ENCODE measurements at regions not wholly inside any gene's neighbourhood (a gene's known extent, or its start where the extent isn't known, plus 50 kb on each side); places are given as distances from the start of the nearest gene placed in this dataset.

- no peak overlapping the region for H3K4me3 ChIP-seq (replicated peaks in 1 of 3; ENCODE audit: low read depth in 2 of 3, low read length in 3 of 3)
- Mint-ChIP-seq H3K9me3 (peaks cover 0 to 6% (median 1%) of the 10 kb centered on the region in 7 donors), H3K4me3 (no peak overlapping the region), H3K4me1 (no peaks in the 10 kb centered on the region), H3K27ac (no peak overlapping the region), H3K27me3 (ENCODE audit: low read depth in 3 of 3) (peaks cover 9 to 14% (median 9%) of the 10 kb centered on the region in 3 donors), H3K36me3 (no peaks in the 10 kb centered on the region)
- no peak overlapping the region for H3K9ac ChIP-seq (ENCODE audit: insufficient read depth, low read length, poor library complexity, severe bottlenecking)
- no peak for DNase-seq
- no peaks in the 10 kb centered on the region for H3K4me1 ChIP-seq (ENCODE audit: control insufficient read depth in 1 of 2, insufficient read depth in 2 of 2, low read length in 2 of 2)
- H3K27me3 ChIP-seq (ENCODE audit: control insufficient read depth in 2 of 2, insufficient read depth in 2 of 2, low read length in 2 of 2), result no peaks in the 10 kb centered on the region
- TF ChIP-seq CTCF (IDR thresholded peaks at IDR 0.05), result no peak
- no peaks in the 10 kb centered on the region for H3K79me2 ChIP-seq (ENCODE audit: insufficient read depth, low read length)
- H3K27ac ChIP-seq (ENCODE audit: low read depth in 1 of 2, low read length in 2 of 2), result no peak overlapping the region
- no peaks in the 10 kb centered on the region for H4K20me1 ChIP-seq (ENCODE audit: insufficient read depth, low read length)
- no peaks in the 10 kb centered on the region for H3K36me3 ChIP-seq (replicated peaks in 1 of 2; ENCODE audit: control insufficient read depth in 1 of 2, insufficient read depth in 2 of 2, low read length in 2 of 2)
- intact Hi-C loops (cut with micrococcal nuclease), result no loop called here
- no peak overlapping the region for H2AFZ ChIP-seq (ENCODE audit: insufficient read depth, low read depth, low read length, poor library complexity, severe bottlenecking)
- 92% methylated on average over 26 of the region's 27 CpGs for WGBS (ENCODE audit: insufficient coverage)
- H3K4me2 ChIP-seq (replicated peaks; ENCODE audit: extremely low read depth, low read length, poor library complexity, severe bottlenecking), result no peak overlapping the region
- H3K9me3 ChIP-seq (replicated peaks in 1 of 2; ENCODE audit: control insufficient read depth in 1 of 2, insufficient read depth in 1 of 2, low read length in 2 of 2), result peaks cover 0 to 3% of the 10 kb centered on the region in 2 donors
These were observed 466.4 kb downstream of the NPHP4 start for GRCh38 chr1:5525597-5526384.

DNA sequence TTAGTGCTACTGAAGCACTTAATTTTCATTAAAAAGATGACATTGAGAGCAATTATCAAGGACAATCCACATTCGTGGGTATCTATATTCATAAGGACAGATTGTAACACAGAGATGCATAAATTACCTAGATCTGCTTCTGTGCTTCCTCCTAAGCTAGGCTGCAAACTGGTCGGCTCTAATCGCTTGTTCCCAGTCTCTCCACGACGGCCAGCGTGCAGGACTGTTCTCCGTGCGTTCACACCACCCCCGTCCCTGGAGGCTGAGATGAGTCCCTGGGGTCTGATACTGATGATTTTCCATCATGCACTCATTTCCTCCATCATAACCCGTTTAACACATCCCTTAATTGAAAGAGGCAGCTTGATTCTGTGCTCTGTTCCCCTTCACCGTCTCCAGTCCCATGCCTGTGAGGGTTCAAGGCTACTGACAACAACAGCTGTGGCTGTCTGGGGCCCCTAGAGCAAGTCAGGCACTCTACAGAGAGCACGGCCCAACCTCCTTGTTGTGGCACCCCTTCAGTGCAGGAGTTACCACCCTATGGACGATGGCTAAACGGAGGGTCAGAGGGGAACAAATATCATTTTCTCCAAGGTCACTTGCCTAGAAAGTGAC, 469.6 kb downstream of the NPHP4 start:
- no peak overlapping the region for H3K9ac ChIP-seq (ENCODE audit: insufficient read depth, low read length, poor library complexity, severe bottlenecking)
- Mint-ChIP-seq H3K4me1 (no peaks in the 10 kb centered on the region), H3K27ac (no peak overlapping the region), H3K27me3 (ENCODE audit: low read depth in 3 of 3) (peaks cover 9 to 14% (median 9%) of the 10 kb centered on the region in 3 donors), H3K36me3 (no peaks in the 10 kb centered on the region), H3K4me3 (no peak overlapping the region), H3K9me3 (peaks cover 0 to 6% (median 2%) of the 10 kb centered on the region in 7 donors)
- no peak overlapping the region for H3K27ac ChIP-seq (ENCODE audit: low read depth in 1 of 2, low read length in 2 of 2)
- no peaks in the 10 kb centered on the region for H4K20me1 ChIP-seq (ENCODE audit: insufficient read depth, low read length)
- no peak overlapping the region for H3K4me2 ChIP-seq (replicated peaks; ENCODE audit: extremely low read depth, low read length, poor library complexity, severe bottlenecking)
- H3K79me2 ChIP-seq (ENCODE audit: insufficient read depth, low read length), result no peaks in the 10 kb centered on the region
- TF ChIP-seq CTCF (IDR thresholded peaks at IDR 0.05), result no peak
- intact Hi-C loops (cut with micrococcal nuclease), result no loop called here
- no peaks in the 10 kb centered on the region for H3K36me3 ChIP-seq (replicated peaks in 1 of 2; ENCODE audit: control insufficient read depth in 1 of 2, insufficient read depth in 2 of 2, low read length in 2 of 2)
- 41% methylated on average over 13 of the region's 14 CpGs for WGBS (ENCODE audit: insufficient coverage)
- H3K9me3 ChIP-seq (replicated peaks in 1 of 2; ENCODE audit: control insufficient read depth in 1 of 2, insufficient read depth in 1 of 2, low read length in 2 of 2), result no peaks in the 10 kb centered on the region
- H3K4me1 ChIP-seq (ENCODE audit: control insufficient read depth in 1 of 2, insufficient read depth in 2 of 2, low read length in 2 of 2), result no peaks in the 10 kb centered on the region
- no peaks in the 10 kb centered on the region for H3K27me3 ChIP-seq (ENCODE audit: control insufficient read depth in 2 of 2, insufficient read depth in 2 of 2, low read length in 2 of 2)
- no peak overlapping the region for H2AFZ ChIP-seq (ENCODE audit: insufficient read depth, low read depth, low read length, poor library complexity, severe bottlenecking)
- no peak overlapping the region for H3K4me3 ChIP-seq (replicated peaks in 1 of 3; ENCODE audit: low read depth in 2 of 3, low read length in 3 of 3)
- no peak for DNase-seq
